HG03135 (cell line): ENCODE measurements at regions not wholly inside any gene's neighbourhood (a gene's known extent, or its start where the extent isn't known, plus 50 kb on each side); places are given as distances from the start of the nearest gene placed in this dataset.
"Not testable (repeated sequence)": the region's sequence is repeated elsewhere in the genome, so short reads cannot be mapped to it uniquely, and the experiment has no call there.

Experiments used
- ATAC-seq: cut with Tn5 transposase; IDR thresholded peaks from one replicate; pipeline ENCODE4 v1.9.1; 2021; ENCODE audit warnings: mild to moderate bottlenecking, moderate library complexity; ENCODE audit not compliant: unreplicated experiment

DNA sequence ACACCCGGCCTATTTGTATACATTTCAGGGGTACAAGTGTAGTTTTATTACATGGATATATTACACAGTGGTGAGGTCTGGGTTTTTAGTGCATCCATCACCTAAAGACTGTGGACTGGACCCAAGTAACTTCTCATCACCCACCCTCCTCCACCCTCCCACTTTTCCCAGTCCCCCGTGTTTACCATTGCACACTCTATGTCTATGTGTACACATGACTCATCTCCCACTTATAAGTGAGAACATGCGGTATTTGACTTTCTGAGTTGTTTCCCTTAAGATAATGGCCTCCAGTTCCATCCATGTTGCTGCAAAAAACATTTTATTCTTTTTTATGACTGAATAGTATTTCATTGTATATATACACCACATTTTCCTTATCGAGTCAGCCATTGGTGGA lies 98.9 kb upstream of the WAC start:
- no peak for ATAC-seq

DNA sequence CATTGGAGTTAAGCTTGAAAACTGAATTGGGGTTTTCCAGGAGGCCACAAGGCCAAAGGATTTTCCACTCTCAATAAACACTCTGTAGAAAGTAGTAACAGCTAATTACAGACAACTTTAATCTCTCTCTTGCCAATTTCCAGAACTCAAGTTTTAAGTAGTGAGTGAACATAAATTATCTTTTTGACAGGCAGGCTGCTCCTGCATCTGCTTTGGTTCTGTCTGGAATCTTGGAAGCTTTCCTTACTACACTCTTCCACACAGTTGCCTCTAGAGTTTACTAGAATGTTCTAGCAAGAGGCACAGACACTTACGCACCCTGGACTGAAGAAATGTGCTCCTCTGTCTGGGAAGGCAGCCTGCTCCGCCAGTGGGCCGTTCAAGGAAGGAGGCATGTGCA lies 90.5 kb upstream of the WAC start:
- ATAC-seq: no peak

DNA sequence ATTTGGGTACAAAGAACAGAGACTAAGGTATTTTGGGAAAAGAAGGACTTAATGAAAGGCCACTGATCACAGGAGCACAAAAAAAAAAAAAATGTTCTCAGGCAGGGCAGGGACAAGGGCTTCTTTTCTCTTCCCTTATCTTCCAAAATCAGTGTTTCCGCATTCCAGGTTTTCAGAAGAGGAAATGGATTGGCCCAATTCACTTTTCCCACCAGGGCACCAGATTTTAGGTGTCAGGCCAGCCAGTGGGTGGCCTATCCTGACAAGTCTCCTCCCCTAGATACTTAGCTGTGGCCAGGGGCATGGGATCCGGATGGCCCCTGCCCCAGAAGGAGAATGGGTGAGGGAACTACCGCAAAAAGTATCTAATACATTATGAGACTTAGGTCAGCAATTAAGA lies 88.9 kb upstream of the WAC start:
- no peak for ATAC-seq

DNA sequence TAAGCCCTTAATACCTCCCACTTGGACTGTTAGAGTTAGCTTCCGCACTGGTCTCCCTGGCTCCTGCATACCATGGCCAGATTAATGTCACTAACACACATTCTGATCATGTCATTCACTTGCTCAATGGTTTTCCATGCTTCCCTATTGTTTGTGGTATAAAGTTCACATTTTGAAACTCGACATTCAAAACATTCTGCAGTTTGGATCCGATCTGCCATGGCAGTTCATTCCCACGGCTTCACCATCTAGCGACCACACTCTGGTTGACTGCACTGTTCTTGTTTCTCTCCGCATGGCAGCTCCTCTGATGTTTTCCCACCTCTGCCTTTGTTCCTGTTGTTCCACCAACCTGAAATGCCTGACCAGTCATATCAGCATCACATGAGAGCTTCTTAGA lies 87.4 kb upstream of the WAC start:
- ATAC-seq: no peak

DNA sequence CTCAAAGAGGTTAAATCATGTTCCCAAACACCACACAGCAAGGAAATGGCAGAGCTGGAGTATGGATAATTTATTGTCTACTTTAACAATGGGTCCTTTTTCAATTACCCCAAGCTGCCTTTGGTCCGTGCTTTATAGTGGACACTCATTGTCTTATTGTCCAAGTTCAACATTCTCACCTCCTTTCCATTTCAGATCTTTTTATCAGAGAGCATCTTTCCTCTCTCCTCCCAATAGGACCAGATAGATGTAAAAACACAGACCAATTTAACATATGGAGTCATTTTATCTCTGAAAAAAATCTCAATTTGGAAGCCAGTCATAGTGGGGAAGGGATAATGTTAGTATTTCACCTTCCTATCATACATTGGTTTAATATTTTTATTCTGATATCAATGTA lies 83.5 kb upstream of the WAC start:
- ATAC-seq: no peak

DNA sequence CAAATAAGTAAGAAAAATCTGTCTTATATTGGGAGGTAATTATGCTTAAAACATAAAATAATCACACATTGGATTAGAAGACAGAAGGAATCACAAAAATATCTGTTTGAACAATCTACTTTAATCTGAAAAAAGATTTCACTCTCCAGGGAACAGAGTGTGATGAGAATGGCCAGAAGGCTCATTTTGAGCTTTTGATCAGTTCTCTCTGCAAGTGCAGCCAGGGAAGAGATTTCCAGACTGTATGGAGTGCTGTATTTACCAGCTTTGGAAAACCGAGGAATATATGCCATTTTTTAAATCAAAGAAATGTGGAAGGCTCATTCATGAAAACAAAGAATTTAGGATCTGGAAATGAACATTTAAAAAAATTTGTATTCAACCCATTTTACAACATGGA lies 83.0 kb upstream of the WAC start:
- ATAC-seq: no peak

DNA sequence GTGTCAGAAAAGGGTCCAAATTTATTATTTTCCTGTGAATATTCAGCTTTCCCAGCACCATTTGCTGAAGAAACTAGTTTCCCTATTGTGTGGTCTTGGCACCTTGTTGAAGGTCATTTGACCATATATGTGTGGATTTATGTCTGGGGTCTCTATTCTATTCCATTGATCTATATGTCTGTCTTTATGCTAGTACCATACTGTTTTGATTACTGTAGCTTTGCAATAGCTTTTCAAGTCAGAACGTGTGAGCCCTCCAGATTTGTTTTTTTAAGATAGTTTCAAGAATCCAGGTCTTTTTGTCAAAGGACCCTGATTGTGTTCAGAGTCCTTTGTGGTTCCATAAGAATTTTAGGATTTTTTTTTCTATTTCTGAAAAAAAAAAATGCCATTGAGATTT lies 79.0 kb upstream of the WAC start:
- no peak for ATAC-seq

DNA sequence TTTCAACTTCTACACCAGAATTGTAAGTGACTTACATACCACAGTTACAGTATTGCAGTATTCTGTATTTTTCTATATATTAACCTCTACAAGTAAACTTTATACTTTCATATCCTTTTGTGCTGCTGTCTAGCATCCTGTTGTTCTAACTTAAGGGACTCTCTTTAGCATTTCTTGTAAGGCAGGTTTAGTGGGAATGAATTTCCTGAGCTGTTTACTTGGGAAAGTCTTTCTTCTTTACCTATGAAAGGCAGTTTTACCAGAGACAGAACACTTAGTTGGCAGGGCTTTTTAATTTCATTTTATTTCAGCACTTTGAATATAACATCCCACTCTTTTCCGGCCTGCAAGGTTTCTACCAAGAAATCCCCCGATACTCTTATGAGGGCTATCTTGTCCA lies 75.8 kb upstream of the WAC start:
- no peak for ATAC-seq

DNA sequence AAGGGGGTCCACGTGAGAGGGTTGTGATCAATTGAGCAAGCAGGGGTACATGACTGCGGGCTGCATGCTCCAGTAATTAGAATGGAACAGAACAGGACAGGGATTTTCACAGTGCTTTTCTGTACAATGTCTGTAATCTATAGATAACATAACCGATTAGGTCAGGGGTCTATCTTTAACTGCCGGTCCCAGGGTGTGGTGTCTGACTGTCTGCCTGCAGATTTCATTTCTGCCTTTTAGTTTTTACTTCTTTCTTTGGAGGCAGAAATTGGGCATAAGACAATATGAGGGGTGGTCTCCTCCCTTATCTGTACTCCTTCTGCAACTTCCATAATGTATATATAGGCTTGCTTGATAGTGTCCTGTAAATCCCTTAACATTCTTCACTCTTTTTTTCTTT lies 75.0 kb upstream of the WAC start:
- ATAC-seq: not testable (repeated sequence)

DNA sequence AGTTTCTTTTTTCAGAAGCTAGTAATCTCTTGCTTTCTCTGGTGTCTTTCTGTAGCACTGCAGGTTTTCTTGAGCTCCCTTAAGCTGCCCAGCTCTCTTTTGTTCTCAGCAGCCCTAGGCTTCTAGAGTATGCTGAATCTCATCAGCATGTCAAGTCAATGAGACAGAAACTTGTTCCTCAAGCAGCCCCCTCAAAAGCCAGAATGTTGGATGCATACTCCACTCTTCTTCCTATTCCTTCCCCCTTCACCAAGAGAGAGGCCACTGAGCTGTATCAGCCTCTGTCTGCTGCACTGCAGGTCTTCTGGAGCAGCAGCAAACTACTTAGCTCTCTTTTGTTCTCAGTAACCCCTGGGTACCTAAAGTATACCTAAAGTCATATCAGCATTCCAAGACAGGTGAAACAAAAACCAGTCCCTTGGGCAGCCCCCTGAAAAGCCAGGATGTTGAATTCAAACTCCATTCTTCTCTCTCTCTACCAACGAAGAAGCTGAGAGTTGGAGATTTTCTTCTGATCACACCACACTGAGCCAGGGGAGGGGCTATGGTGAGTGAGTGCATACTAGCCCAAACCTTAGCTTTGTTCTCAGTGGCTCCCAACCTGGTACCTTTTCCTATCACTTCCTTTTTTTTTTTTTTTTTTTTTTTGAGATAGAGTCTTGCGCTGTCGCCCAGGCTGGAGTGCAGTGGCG lies 73.3 kb upstream of the WAC start:
- ATAC-seq: no peak

DNA sequence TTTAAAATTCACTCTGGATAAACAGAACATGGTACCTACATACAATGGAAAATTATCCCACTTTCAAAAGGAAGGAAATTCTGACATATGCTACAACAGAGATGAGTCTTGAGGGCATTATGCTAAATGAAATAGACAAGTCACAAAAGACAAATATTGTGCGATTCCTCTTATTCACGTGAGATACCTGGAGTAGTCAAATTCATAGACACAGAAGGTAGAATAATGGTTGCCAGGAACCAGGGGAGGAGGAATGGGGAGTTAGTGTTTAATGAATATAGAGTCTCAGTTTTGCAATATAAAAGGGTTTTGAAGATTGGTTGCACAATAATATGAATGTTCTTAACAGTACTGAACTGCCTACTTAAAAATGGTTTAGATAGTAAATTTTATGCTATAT lies 69.8 kb upstream of the WAC start:
- no peak for ATAC-seq

DNA sequence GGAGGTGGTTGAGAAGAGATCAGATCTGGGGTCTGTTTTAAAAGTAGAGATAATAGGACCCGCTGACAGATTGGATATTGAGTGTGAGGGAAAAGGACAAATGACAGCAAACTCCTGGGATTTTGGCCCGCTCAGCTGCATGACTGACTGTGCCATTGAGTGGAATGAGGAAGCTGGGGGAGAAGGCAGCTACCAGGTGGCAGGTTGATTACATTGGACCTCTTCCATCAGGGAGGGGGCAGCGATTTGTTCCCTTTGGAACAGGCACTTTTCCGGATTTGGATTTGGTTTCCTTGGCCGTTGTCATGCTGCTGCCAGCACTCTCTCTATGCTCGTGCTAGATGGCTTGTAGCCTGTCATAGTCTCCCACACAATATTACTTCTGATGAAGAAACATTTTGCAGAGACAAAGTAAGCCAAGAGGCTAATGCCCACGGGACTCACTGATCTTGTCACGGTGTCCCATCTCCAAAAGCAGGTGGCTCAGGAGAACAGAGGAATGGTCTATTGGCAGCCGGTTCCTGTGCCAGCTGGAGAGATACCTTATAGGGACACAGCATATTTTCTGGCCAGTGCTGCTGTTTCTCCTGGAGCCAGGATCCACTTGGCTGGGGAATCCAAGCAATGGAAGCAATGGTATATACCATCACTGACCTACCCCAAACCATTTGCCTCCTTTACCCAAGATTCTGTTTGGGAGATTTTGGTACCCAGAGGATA lies 69.1 kb upstream of the WAC start:
- no peak for ATAC-seq

DNA sequence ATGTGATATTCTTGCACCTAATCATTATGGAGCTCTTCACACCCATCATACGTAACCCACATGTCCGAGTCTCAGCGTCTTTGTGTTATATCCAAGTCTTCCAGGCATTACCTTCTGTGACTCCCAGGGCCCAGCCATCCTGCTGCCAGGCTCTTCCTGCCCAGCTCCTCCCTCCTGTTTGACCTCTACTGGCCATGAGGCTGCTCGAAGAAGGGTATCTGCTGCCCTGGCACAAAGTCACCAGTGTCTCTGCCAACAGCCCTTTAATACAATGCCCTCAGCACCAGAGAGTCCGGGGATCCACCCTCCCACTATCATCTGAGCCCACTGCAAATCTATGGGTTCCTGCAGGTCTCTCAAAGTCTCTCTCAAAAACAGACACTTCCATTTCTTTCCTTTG lies 65.3 kb upstream of the WAC start:
- no peak for ATAC-seq

DNA sequence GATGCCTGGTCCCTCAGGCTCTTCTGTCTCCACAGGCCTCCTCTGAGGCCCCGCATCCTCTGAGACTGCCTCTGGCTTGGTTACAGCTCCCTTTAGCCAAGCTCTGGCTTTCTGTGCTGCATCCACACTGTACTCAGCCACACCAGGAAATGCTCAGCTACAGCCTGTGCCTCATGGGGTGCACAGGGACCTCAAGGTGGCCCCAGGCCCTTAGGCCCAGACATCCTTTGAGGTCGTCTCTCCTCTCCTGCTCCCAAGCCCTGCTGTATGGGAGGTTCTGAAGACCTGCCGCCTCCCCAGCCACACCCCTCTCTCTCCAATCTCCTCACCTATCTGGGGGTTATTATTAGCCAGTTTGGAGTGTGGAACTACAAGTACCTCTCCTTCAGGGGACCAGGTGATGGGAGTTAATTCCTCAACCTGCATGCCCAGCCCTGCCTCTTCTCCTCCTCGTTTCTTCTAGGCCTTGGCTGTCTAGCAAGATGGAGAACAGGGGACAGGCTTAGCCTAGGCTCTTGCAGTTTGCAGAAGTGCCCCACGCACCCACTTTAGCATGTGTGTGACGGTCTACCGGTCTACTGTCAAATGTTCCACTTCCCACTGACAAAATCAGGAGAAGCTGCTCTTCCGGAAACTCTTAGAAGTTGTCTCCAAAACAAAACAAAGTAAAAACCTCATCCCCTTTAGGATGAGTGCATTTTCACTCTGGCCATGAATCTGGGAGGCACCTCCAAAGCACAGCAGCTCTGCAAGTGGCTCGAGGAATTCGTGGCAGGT lies 64.0 kb upstream of the WAC start:
- ATAC-seq: no peak

DNA sequence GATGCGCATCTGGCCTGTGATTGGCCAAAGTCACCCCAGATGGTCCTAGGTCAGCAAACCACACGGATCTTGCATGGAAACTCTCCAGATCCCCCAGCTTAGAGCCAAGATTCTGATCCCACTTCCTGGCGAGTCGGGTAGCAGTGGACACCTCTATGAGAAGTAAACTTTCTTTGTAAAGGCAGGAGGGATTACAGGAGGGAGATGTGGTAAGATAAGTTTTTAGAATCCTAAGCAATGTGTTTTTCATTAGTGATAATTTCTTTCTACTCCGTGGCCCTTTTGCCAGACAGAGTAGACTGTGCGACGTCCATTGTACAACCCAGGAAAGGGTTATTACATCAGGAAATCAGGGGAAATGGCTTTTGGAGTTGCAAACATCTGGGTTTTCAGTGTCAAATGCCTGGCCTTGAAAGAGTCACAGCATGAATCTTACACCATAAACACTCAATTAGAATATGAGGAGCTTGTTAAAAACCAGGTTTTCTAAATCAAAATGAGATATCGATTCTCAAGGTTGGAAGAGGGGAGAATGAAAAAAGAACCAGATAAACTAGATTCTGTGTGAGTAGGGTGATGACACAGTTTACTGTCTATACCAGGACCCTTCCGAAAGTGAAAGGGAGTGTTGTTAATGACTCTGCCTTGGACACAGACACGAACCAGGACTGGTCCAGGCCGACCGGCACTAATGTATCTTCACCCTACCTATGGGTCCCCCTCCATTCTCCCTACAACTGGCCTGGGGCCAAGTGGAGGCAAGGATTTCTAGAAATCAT lies 61.9 kb upstream of the WAC start:
- ATAC-seq: no peak

DNA sequence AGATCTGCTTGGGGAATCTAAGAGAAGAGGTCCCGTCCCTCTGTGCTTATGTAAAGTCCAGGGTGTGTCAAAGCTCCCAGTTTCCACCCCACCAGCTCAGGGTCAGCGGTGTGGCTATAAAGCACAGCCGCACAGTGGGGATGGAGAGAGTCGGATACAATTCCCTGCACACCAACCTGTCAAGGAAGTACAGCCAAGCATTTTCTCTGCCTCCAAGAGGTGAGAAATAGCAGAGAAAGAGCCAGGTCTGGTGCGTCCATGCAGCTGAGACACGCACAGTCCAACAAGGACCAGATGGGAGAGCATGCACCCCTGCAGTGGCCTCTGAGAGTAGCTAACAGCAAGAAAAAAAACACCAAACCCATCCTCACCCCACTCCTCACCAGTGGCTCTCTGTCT lies 61.3 kb upstream of the WAC start:
- no peak for ATAC-seq

DNA sequence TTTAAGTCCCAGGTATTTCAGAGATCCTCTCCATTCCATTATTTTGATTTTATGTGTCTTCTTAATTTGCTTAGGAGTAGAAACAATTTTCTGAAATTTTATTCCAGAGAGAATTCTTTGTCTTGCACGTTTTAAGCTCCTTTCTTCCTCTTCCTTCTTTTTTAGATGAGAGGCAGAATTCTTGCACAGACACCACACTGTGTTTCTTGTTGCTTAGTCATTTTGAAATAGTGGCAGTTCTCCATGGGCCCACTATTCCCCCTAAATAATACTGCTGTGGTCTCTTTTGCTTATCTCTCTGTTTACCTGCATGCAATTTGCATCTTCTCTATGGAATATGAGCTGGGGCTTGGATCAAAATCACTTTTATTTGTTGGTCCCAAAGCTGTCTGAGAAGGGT lies 54.3 kb upstream of the WAC start:
- no peak for ATAC-seq

DNA sequence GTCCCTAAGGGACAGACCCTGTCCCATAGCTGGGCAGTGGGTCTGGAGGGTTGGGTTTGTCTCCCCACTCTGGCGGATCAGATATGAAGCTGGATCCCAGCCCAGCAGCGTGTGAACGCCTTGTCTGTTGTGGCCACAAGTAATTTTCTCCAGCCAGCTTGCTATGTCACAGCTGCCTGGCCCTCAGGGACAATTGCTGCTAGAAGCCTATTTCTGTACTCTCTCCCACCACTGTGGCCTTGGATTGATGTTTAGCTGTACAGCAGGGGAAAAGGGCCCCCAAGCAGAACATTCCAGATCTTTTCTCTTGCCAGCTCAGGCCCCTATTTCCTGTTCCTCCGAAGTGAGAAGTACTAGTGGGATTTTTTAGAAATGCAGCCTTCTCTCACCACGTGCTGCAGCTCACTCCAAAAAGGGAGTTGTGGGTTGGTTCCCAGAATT lies 53.5 kb upstream of the WAC start:
- no peak for ATAC-seq

DNA sequence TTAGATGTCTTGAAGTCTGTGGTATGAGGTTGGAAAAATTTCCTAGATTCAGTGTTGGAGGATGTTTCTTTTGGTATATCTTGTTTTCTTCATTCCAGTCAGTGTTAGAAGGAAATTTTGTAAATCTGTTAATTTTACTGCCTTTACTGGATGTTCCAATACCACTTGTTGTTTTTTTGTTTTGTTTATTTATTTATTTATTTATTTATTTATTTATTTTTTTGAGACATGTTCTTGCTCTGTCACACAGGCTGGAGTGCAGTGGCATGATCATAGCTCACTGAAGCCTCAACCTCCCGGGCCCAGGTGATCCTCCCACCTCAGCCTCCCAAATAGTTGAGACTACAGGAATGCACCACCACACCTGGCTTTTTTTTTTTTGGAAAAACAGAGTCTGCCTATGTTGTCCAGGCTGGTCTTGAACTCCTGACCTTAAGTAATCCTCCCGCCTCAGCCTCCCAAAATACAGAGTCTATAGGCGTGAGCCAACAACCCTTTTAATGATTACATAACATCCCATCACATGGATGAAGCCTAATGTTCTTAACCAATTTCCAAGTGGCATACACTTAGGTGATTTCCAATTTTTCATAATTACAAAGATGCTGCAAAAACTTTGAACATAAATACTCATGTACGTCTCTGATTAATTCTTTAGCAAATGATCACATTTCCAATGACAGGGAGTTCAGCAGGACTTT lies 52.8 kb upstream of the WAC start:
- ATAC-seq: no peak

DNA sequence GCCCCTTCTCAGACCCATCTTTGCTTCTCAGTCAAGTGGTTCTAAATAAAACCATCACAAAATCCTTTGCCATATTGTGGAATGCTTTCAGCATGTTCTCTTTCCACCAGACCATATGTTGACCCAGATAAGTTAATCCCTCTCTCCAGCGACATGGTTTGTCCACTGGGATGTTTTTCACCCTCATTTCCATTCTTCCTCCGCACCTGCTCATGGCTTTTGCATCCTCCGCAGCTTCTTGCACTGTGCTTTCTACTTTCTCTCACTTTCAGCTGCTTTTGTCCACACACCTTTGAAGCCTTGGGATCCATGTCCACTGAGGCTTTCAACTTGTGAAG lies 52.3 kb upstream of the WAC start:
- ATAC-seq: no peak

DNA sequence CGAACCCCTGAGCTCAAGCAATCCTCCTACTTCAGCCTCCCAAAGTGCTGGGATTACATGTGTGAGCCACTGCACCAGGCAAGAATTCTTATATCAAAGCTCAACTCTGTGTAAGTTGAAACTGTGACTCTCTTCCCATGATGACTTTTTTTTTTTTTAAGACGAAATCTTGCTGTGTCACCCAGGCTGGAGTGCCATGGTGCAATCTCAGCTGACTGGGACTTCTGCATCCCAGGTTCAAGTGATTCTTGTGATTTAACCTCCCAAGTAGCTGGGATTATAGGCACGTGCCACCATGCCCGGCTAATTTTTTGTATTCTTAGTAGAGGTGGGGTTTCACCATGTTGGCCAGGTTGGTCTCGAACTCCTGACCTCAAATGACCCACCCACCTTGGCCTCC lies 51.6 kb upstream of the WAC start:
- not testable (repeated sequence) for ATAC-seq
